IMR-90 (cell line): ENCODE measurements at regions not wholly inside any gene's neighbourhood (a gene's known extent, or its start where the extent isn't known, plus 50 kb on each side); places are given as distances from the start of the nearest gene placed in this dataset.

ENCODE experiments used
- ATAC-seq: fragments of 200-7000 bp; cut with Tn5 transposase; 2 replicates; pipeline ENCODE4 v1.9.1; 2020; ENCODE audit warnings: low read depth, mild to moderate bottlenecking, moderate library complexity
- BruUV-seq: library from RNA; stranded (reverse); fragments of 400-500 nt; replicated peaks from 2 replicates; lab custom pipeline; 2021; lab: Mats Ljungman, UMichigan
- CTCF ChIA-PET: fragments of 300-600 bp; formaldehyde crosslinking; extraction: SDS; loops from one replicate; lab custom pipeline; 2021; ENCODE audit warnings: antibody characterized with exemption; lab: Yijun Ruan, JAX
- POLR2A ChIA-PET: fragments of 300-600 bp; sonication (Branson Sonifier 250); formaldehyde crosslinking; loops from one replicate; lab custom pipeline; 2022; ENCODE audit warnings: antibody characterized with exemption; ENCODE audit not compliant: unreplicated experiment; lab: Charles Lee
- DNase-seq: peaks from one replicate; pipeline ENCODE4 v3.0.0; 2013
- H2AFZ ChIP-seq: replicated peaks from 2 replicates; pipeline ENCODE3; 2013; ENCODE audit warnings: low read length, mild to moderate bottlenecking; ENCODE audit not compliant: poor library complexity
- H2AK5ac ChIP-seq: 2 replicates; pipeline ENCODE4 v1.6.1; 2013; ENCODE audit warnings: low read depth, low read length, inconsistent platforms
- H2AK9ac ChIP-seq: replicated peaks from 2 replicates; pipeline ENCODE3; 2013; ENCODE audit warnings: mild to moderate bottlenecking, low read depth, low read length, moderate library complexity; ENCODE audit not compliant: poor library complexity
- H2BK120ac ChIP-seq: 2 replicates; pipeline ENCODE4 v1.6.1; 2013; ENCODE audit warnings: low read depth, low read length, inconsistent platforms
- H2BK15ac ChIP-seq: 3 replicates; pipeline ENCODE4 v1.6.1; 2013; ENCODE audit warnings: low read depth, low read length, inconsistent platforms
- H2BK20ac ChIP-seq: 2 replicates; pipeline ENCODE4 v1.6.1; 2013; ENCODE audit warnings: low read depth, mild to moderate bottlenecking, inconsistent platforms, low read length, moderate library complexity
- H2BK5ac ChIP-seq: 2 replicates; pipeline ENCODE4 v1.6.1; 2013; ENCODE audit warnings: mild to moderate bottlenecking, low read depth, low read length, inconsistent platforms; ENCODE audit not compliant: poor library complexity, severe bottlenecking
- H3K14ac ChIP-seq: replicated peaks from 2 replicates; pipeline ENCODE4 v1.6.1; 2013; ENCODE audit warnings: low read depth, low read length, inconsistent platforms
- H3K18ac ChIP-seq: 2 replicates; pipeline ENCODE4 v1.6.1; 2013; ENCODE audit warnings: low read depth, low read length, control low read depth
- H3K23ac ChIP-seq: 2 replicates; pipeline ENCODE4 v1.6.1; 2013; ENCODE audit warnings: low read depth, low read length, inconsistent platforms
- H3K27ac ChIP-seq: 2 replicates; pipeline ENCODE4 v1.5.1; 2013; ENCODE audit warnings: mild to moderate bottlenecking, control low read depth, low read length; ENCODE audit not compliant: insufficient read depth
- H3K27me3 ChIP-seq: 2 replicates; pipeline ENCODE4 v1.6.1; 2013; ENCODE audit warnings: low read length; ENCODE audit not compliant: control insufficient read depth, insufficient read depth
- H3K36me3 ChIP-seq: 2 replicates; pipeline ENCODE4 v1.6.1; 2013; ENCODE audit warnings: low read length, mixed read lengths; ENCODE audit not compliant: control insufficient read depth, insufficient read depth
- H3K4ac ChIP-seq: 2 replicates; pipeline ENCODE4 v1.6.1; 2013; ENCODE audit warnings: low read depth, low read length, inconsistent platforms
- H3K4me1 ChIP-seq: 2 replicates; pipeline ENCODE4 v1.6.1; 2013; ENCODE audit warnings: low read length, mixed read lengths; ENCODE audit not compliant: control insufficient read depth, insufficient read depth
- H3K4me2 ChIP-seq: 2 replicates; pipeline ENCODE4 v1.6.1; 2013; ENCODE audit warnings: low read depth, mild to moderate bottlenecking, control low read depth, low read length, moderate library complexity
- H3K4me3 ChIP-seq: 2 replicates; pipeline ENCODE4 v1.5.1; 2013; ENCODE audit warnings: low read depth, mild to moderate bottlenecking, control low read depth, low read length, moderate library complexity; ENCODE audit not compliant: insufficient read depth
- H3K56ac ChIP-seq: 2 replicates; pipeline ENCODE4 v1.6.1; 2013; ENCODE audit warnings: low read length, inconsistent platforms; ENCODE audit not compliant: insufficient read depth; ENCODE audit errors: extremely low read depth
- H3K79me1 ChIP-seq, 2 experiments: 2 replicates each; pipeline ENCODE4 v1.6.1; 2013; ENCODE audit warnings: low read length in 2 of 2, inconsistent platforms in 1 of 2, low read depth in 1 of 2
- H3K9ac ChIP-seq: 2 replicates; pipeline ENCODE4 v1.6.1; 2013; ENCODE audit warnings: low read depth, low read length, control low read depth
- H3K9me1 ChIP-seq: 2 replicates; pipeline ENCODE4 v1.6.1; 2013; ENCODE audit warnings: low read length, inconsistent platforms; ENCODE audit not compliant: insufficient read depth
- H3K9me3 ChIP-seq: 2 replicates; pipeline ENCODE4 v1.6.1; 2013; ENCODE audit warnings: low read length; ENCODE audit not compliant: control insufficient read depth, insufficient read depth
- H4K20me1 ChIP-seq: 2 replicates; pipeline ENCODE4 v1.6.1; 2013; ENCODE audit warnings: low read length, inconsistent platforms; ENCODE audit not compliant: insufficient read depth
- H4K5ac ChIP-seq: 2 replicates; pipeline ENCODE4 v1.6.1; 2013; ENCODE audit warnings: mild to moderate bottlenecking, low read depth, low read length, control low read depth
- H4K8ac ChIP-seq, 2 experiments: 2 replicates each; pipeline ENCODE4 v1.6.1; 2013; ENCODE audit warnings: low read depth in 2 of 2, low read length in 2 of 2, control low read depth in 1 of 2, inconsistent platforms in 1 of 2
- H4K91ac ChIP-seq: 2 replicates; pipeline ENCODE4 v1.6.1; 2013; ENCODE audit warnings: low read depth, low read length, inconsistent platforms; ENCODE audit not compliant: insufficient read depth
- BHLHE40 ChIP-seq: fragments of 150-350 bp; IDR thresholded peaks from 2 replicates; pipeline ENCODE4 v1.6.1; 2016; ENCODE audit warnings: mild to moderate bottlenecking, low read depth, low read length
- MXI1 ChIP-seq: IDR thresholded peaks from 2 replicates; pipeline ENCODE4 v1.6.1; 2012; ENCODE audit warnings: low read depth, mild to moderate bottlenecking, low read length, moderate library complexity, borderline replicate concordance
- POLR2A ChIP-seq: IDR thresholded peaks from 2 replicates; pipeline ENCODE4 v1.6.1; 2012; ENCODE audit warnings: mild to moderate bottlenecking, low read depth, low read length
- SMC3 ChIP-seq: fragments of 150-350 bp; IDR thresholded peaks from 2 replicates; pipeline ENCODE4 v1.6.1; 2016; ENCODE audit warnings: low read depth, mild to moderate bottlenecking, antibody characterized with exemption, low read length, moderate library complexity
- WGBS, 2 experiments: methylation state at CpG; one replicate each; pipeline versions ENCODE4 v1.1.5 to v1.1.7; 2013; ENCODE audit warnings: missing lambda C conversion rate in 2 of 2; ENCODE audit not compliant: insufficient read length in 1 of 2; ENCODE audit errors: extremely low coverage in 2 of 2; 5-methylcytosine and 5-hydroxymethylcytosine counted together
- dilution Hi-C: fragments of 300-500 bp; cut with HindIII; formaldehyde crosslinking; loops from one replicate; pipeline ENCODE4 v1.14.3; 2018; ENCODE audit warnings: low sequenced_read_pairs; ENCODE audit not compliant: unreplicated experiment
- in situ Hi-C: fragments of 300-500 bp; cut with MboI; formaldehyde crosslinking; loops from 3 replicates; pipeline ENCODE4 v1.14.3; 2019; ENCODE audit warnings: low sequenced_read_pairs, inconsistent platforms, mixed read lengths
- intact Hi-C: fragments of 100-400 bp; cut with micrococcal nuclease; formaldehyde crosslinking; loops from 2 replicates; pipeline ENCODE4 v1.10.0; 2022
- TF ChIP-seq, protein P1 (sequence below): fragments of 150-350 bp; IDR thresholded peaks from 2 replicates; pipeline ENCODE4 v1.6.1; 2016; ENCODE audit warnings: low read depth, mild to moderate bottlenecking, low read length, moderate library complexity, borderline replicate concordance
- TF ChIP-seq, protein P2 (sequence below): conservative IDR thresholded peaks from 2 replicates; pipeline ENCODE4 v1.5.1; 2012; ENCODE audit warnings: mild to moderate bottlenecking, low read depth, low read length, improper control_type of control experiment

DNA sequence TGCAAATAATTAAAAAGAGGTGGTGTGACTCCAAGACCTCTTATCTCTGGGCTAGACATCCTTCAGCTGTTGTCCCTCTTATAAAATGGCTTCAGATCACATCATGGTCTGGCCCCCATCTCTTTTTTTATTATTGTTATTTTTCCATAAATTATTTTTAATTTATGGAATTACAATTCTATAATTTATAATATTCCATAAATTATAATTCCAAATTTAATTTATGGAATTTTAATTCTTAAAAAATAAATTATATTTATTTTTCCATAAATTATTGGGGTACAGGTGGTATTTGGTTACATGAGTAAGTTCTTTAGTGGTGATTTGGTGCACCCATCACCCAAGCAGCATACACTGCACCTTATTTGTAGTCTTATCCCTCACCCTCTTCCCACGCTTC lies 65.9 kb upstream of the GJA5 start:
- no peak overlapping the region for H2BK20ac ChIP-seq
- H3K4ac ChIP-seq, result no peak overlapping the region
- H2AK9ac ChIP-seq, result no peak overlapping the region
- H3K9me1 ChIP-seq, result no peaks in the 10 kb centered on the region
- ATAC-seq (no peak), DNase-seq (no peak)
- H4K20me1 ChIP-seq, result no peaks in the 10 kb centered on the region
- ChIA-PET POLR2A (no interaction called here), CTCF (no interaction called here)
- H3K4me2 ChIP-seq, result no peak overlapping the region
- H3K18ac ChIP-seq, result no peak overlapping the region
- BruUV-seq, result no TSS peak
- TF ChIP-seq, protein P1, sequence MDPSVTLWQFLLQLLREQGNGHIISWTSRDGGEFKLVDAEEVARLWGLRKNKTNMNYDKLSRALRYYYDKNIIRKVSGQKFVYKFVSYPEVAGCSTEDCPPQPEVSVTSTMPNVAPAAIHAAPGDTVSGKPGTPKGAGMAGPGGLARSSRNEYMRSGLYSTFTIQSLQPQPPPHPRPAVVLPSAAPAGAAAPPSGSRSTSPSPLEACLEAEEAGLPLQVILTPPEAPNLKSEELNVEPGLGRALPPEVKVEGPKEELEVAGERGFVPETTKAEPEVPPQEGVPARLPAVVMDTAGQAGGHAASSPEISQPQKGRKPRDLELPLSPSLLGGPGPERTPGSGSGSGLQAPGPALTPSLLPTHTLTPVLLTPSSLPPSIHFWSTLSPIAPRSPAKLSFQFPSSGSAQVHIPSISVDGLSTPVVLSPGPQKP, result no peak
- TF ChIP-seq BHLHE40 (no peak), MXI1 (no peak), POLR2A (no peak), SMC3 (no peak)
- TF ChIP-seq, protein P2, sequence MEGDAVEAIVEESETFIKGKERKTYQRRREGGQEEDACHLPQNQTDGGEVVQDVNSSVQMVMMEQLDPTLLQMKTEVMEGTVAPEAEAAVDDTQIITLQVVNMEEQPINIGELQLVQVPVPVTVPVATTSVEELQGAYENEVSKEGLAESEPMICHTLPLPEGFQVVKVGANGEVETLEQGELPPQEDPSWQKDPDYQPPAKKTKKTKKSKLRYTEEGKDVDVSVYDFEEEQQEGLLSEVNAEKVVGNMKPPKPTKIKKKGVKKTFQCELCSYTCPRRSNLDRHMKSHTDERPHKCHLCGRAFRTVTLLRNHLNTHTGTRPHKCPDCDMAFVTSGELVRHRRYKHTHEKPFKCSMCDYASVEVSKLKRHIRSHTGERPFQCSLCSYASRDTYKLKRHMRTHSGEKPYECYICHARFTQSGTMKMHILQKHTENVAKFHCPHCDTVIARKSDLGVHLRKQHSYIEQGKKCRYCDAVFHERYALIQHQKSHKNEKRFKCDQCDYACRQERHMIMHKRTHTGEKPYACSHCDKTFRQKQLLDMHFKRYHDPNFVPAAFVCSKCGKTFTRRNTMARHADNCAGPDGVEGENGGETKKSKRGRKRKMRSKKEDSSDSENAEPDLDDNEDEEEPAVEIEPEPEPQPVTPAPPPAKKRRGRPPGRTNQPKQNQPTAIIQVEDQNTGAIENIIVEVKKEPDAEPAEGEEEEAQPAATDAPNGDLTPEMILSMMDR, result no peak
- in situ Hi-C loops, result no loop called here
- no peak overlapping the region for H4K5ac ChIP-seq
- no peak overlapping the region for H3K14ac ChIP-seq
- no peak overlapping the region for H3K27ac ChIP-seq
- no peak overlapping the region for H3K9ac ChIP-seq
- dilution Hi-C loops, result no loop called here
- H3K27me3 ChIP-seq, result no peaks in the 10 kb centered on the region
- H2BK120ac ChIP-seq, result no peak overlapping the region
- H4K8ac ChIP-seq, result no peak overlapping the region
- H3K23ac ChIP-seq, result no peak overlapping the region
- intact Hi-C loops, result no loop called here
- no peak overlapping the region for H2AK5ac ChIP-seq
- H2BK15ac ChIP-seq, result no peak overlapping the region
- WGBS, 2 experiments, result no CpG with 5 or more reads among the region's 1 CpG
- no peak overlapping the region for H3K4me3 ChIP-seq
- no peaks in the 10 kb centered on the region for H3K9me3 ChIP-seq
- no peaks in the 10 kb centered on the region for H3K79me1 ChIP-seq
- no peak overlapping the region for H3K56ac ChIP-seq
- H3K36me3 ChIP-seq, result no peaks in the 10 kb centered on the region
- H2BK5ac ChIP-seq, result no peak overlapping the region
- H3K4me1 ChIP-seq, result no peaks in the 10 kb centered on the region
- H4K91ac ChIP-seq, result no peak overlapping the region
- no peak overlapping the region for H2AFZ ChIP-seq
